Endodermal cell (in vitro differentiated cells): ENCODE measurements at regions not wholly inside any gene's neighbourhood (a gene's known extent, or its start where the extent isn't known, plus 50 kb on each side); places are given as distances from the start of the nearest gene placed in this dataset.

Experiments used
- DNase-seq: peaks from one replicate; pipeline ENCODE4 v3.0.0-alpha.2; 2017
- H3K27ac ChIP-seq: 2 replicates; pipeline ENCODE4 v1.5.1; 2013; ENCODE audit warnings: mild to moderate bottlenecking, low read depth, low read length, moderate library complexity
- H3K27me3 ChIP-seq: 2 replicates; pipeline ENCODE4 v1.6.1; 2013; ENCODE audit warnings: mild to moderate bottlenecking, low read length, moderate library complexity; ENCODE audit not compliant: insufficient read depth, control insufficient read depth, poor library complexity, severe bottlenecking
- H3K36me3 ChIP-seq: 2 replicates; pipeline ENCODE4 v1.7.0; 2013; ENCODE audit warnings: mild to moderate bottlenecking, low read length, moderate library complexity; ENCODE audit not compliant: control insufficient read depth, insufficient read depth
- H3K4me1 ChIP-seq: one replicate; pipeline ENCODE4 v1.7.0; 2013; ENCODE audit warnings: low read length; ENCODE audit not compliant: control insufficient read depth, insufficient read depth
- H3K4me3 ChIP-seq: 2 replicates; pipeline ENCODE4 v1.5.1; 2013; ENCODE audit warnings: mild to moderate bottlenecking, low read length, moderate library complexity
- H3K9ac ChIP-seq: 2 replicates; pipeline ENCODE4 v1.6.1; 2013; ENCODE audit warnings: mild to moderate bottlenecking, low read length, moderate library complexity; ENCODE audit not compliant: poor library complexity, severe bottlenecking; ENCODE audit errors: extremely low read depth
- H3K9me3 ChIP-seq: 2 replicates; pipeline ENCODE4 v1.6.1; 2013; ENCODE audit warnings: mild to moderate bottlenecking, low read length, moderate library complexity; ENCODE audit not compliant: control insufficient read depth
- H3K27ac Mint-ChIP-seq: 2 replicates; pipeline ENCODE4 v1.8.0; 2020; ENCODE audit warnings: mixed read lengths
- H3K27me3 Mint-ChIP-seq: 2 replicates; pipeline ENCODE4 v1.8.0; 2021; ENCODE audit warnings: mild to moderate bottlenecking, mixed read lengths; ENCODE audit not compliant: insufficient read depth
- H3K36me3 Mint-ChIP-seq: 2 replicates; pipeline ENCODE4 v1.8.0; 2020; ENCODE audit warnings: low read depth, mixed read lengths
- H3K4me1 Mint-ChIP-seq: 2 replicates; pipeline ENCODE4 v1.8.0; 2020; ENCODE audit warnings: mixed read lengths
- H3K4me3 Mint-ChIP-seq: 2 replicates; pipeline ENCODE4 v1.8.0; 2020; ENCODE audit warnings: mild to moderate bottlenecking, moderate library complexity, mixed read lengths
- H3K9me3 Mint-ChIP-seq: 2 replicates; pipeline ENCODE4 v1.8.0; 2020; ENCODE audit warnings: mild to moderate bottlenecking, mixed read lengths
- WGBS, 2 experiments: methylation state at CpG; one replicate each; pipeline versions ENCODE4 v1.1.5 to v1.1.7; 2013; ENCODE audit warnings: missing lambda C conversion rate in 2 of 2, mixed read lengths in 1 of 2; ENCODE audit not compliant: insufficient coverage in 1 of 2, insufficient read length in 1 of 2; 5-methylcytosine and 5-hydroxymethylcytosine counted together
- TF ChIP-seq, protein P1 (sequence below): fragments of 200-600 bp; sonication (generic); conservative IDR thresholded peaks from 2 replicates; pipeline ENCODE4 v1.5.0; 2021; ENCODE audit warnings: antibody characterized with exemption, mild to moderate bottlenecking

- H3K9ac ChIP-seq, result no peak overlapping the region
- H3K4me1 Mint-ChIP-seq, result no peaks in the 10 kb centered on the region
- peaks cover 12% of the 10 kb centered on the region for H3K9me3 Mint-ChIP-seq
- H3K27ac ChIP-seq, result no peak overlapping the region
- no peak for DNase-seq
- H3K4me3 ChIP-seq, result no peak overlapping the region
- no peaks in the 10 kb centered on the region for H3K36me3 ChIP-seq
- H3K27me3 ChIP-seq, result no peaks in the 10 kb centered on the region
- H3K9me3 ChIP-seq, result no peaks in the 10 kb centered on the region
- H3K4me3 Mint-ChIP-seq, result no peak overlapping the region
- TF ChIP-seq, protein P1, sequence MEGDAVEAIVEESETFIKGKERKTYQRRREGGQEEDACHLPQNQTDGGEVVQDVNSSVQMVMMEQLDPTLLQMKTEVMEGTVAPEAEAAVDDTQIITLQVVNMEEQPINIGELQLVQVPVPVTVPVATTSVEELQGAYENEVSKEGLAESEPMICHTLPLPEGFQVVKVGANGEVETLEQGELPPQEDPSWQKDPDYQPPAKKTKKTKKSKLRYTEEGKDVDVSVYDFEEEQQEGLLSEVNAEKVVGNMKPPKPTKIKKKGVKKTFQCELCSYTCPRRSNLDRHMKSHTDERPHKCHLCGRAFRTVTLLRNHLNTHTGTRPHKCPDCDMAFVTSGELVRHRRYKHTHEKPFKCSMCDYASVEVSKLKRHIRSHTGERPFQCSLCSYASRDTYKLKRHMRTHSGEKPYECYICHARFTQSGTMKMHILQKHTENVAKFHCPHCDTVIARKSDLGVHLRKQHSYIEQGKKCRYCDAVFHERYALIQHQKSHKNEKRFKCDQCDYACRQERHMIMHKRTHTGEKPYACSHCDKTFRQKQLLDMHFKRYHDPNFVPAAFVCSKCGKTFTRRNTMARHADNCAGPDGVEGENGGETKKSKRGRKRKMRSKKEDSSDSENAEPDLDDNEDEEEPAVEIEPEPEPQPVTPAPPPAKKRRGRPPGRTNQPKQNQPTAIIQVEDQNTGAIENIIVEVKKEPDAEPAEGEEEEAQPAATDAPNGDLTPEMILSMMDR, result no peak
- no peaks in the 10 kb centered on the region for H3K36me3 Mint-ChIP-seq
- H3K27ac Mint-ChIP-seq, result no peak overlapping the region
- H3K27me3 Mint-ChIP-seq, result peaks cover 11% of the 10 kb centered on the region
- WGBS, 2 experiments, result 85% methylated on average over 2 of the region's 2 CpGs; no CpG with 5 or more reads in 1 of the 2 experiments
- H3K4me1 ChIP-seq, result no peaks in the 10 kb centered on the region
These were observed 726.4 kb downstream of the AMY1C start for GRCh38 chr1:104476126-104476525.

GRCh38 chr1:104488296-104489015, 738.8 kb downstream of the AMY1C start:
- peaks cover 65% of the 10 kb centered on the region for H3K27me3 Mint-ChIP-seq
- TF ChIP-seq, protein P1, result peak; percentile 22
- Histone ChIP-seq H3K4me3 (no peak overlapping the region), H3K27ac (no peak overlapping the region), H3K4me1 (peaks cover 7% of the 10 kb centered on the region), H3K9ac (no peak overlapping the region), H3K36me3 (no peaks in the 10 kb centered on the region), H3K9me3 (no peaks in the 10 kb centered on the region), H3K27me3 (peaks cover 10% of the 10 kb centered on the region)
- peaks cover 20% of the 10 kb centered on the region for H3K4me1 Mint-ChIP-seq
- no peaks in the 10 kb centered on the region for H3K36me3 Mint-ChIP-seq
- WGBS, 2 experiments, result 13 to 22% methylated on average over 4 of the region's 4 CpGs
- no peaks in the 10 kb centered on the region for H3K9me3 Mint-ChIP-seq
- no peak overlapping the region for H3K4me3 Mint-ChIP-seq
- peak; percentile 65 for DNase-seq
- H3K27ac Mint-ChIP-seq, result no peak overlapping the region

GRCh38 chr1:104526158-104526795, 776.6 kb downstream of the AMY1C start:
- no peak for DNase-seq
- no peak overlapping the region for H3K27ac Mint-ChIP-seq
- no peaks in the 10 kb centered on the region for H3K9me3 Mint-ChIP-seq
- Histone ChIP-seq H3K27me3 (no peaks in the 10 kb centered on the region), H3K4me3 (no peak overlapping the region), H3K36me3 (no peaks in the 10 kb centered on the region), H3K27ac (no peak overlapping the region), H3K4me1 (no peaks in the 10 kb centered on the region), H3K9me3 (no peaks in the 10 kb centered on the region), H3K9ac (no peak overlapping the region)
- WGBS, 2 experiments, result no CpG with 5 or more reads among the region's 2 CpGs
- no peak overlapping the region for H3K4me3 Mint-ChIP-seq
- no peaks in the 10 kb centered on the region for H3K27me3 Mint-ChIP-seq
- no peaks in the 10 kb centered on the region for H3K4me1 Mint-ChIP-seq
- no peaks in the 10 kb centered on the region for H3K36me3 Mint-ChIP-seq
- TF ChIP-seq, protein P1, result no peak
